ENCODE measurements at regions not wholly inside any gene's neighbourhood (a gene's known extent, or its start where the extent isn't known, plus 50 kb on each side); places are given as distances from the start of the nearest gene placed in this dataset.

- TF ChIP-seq ARID4B (CRISPR knock-in tag; IDR thresholded peaks at IDR 0.05; ENCODE audit: borderline replicate concordance): no peak
- no peak for TF ChIP-seq TP53 (CRISPR knock-in tag; IDR thresholded peaks at IDR 0.05)
- no peak for TF ChIP-seq ZNF281 (CRISPR knock-in tag; IDR thresholded peaks at IDR 0.05)
- TF ChIP-seq IRF2 (CRISPR knock-in tag; IDR thresholded peaks at IDR 0.05; ENCODE audit: borderline replicate concordance, low read depth): no peak
- no peak for TF ChIP-seq ZNF121 (CRISPR knock-in tag; IDR thresholded peaks at IDR 0.05)
- TF ChIP-seq ZNF219 (CRISPR knock-in tag; IDR thresholded peaks at IDR 0.05; ENCODE audit: borderline replicate concordance): no peak
- no peak for TF ChIP-seq FOXJ3 (CRISPR knock-in tag; IDR thresholded peaks at IDR 0.05; ENCODE audit: borderline replicate concordance)
- no peak for TF ChIP-seq CREM (CRISPR knock-in tag; IDR thresholded peaks at IDR 0.05)
- TF ChIP-seq ZNF423 (CRISPR knock-in tag; IDR thresholded peaks at IDR 0.05): no peak
- no peak for TF ChIP-seq CBFB (CRISPR knock-in tag; IDR thresholded peaks at IDR 0.05; ENCODE audit: low read depth)
- TF ChIP-seq NR2C2 (CRISPR knock-in tag; IDR thresholded peaks at IDR 0.05): no peak
Observed at GRCh38 chr15:96431786-96432185, 101.3 kb downstream of the NR2F2 start (continued).

GRCh38 chr15:96435022-96435421 lies 104.5 kb downstream of the NR2F2 start:
- TF ChIP-seq SMAD4 (CRISPR knock-in tag; IDR thresholded peaks at IDR 0.05) (no peak), SOX15 (CRISPR knock-in tag; IDR thresholded peaks at IDR 0.05) (no peak), RORB (CRISPR knock-in tag; IDR thresholded peaks at IDR 0.05) (no peak), JAZF1 (CRISPR knock-in tag; IDR thresholded peaks at IDR 0.05) (no peak), FOXK1 (CRISPR knock-in tag; IDR thresholded peaks at IDR 0.05) (no peak), ESRRA (CRISPR knock-in tag; IDR thresholded peaks at IDR 0.05; ENCODE audit: borderline replicate concordance) (no peak), CREB1 (CRISPR knock-in tag; IDR thresholded peaks at IDR 0.05) (no peak), NR2C2 (CRISPR knock-in tag; IDR thresholded peaks at IDR 0.05) (no peak)
- TF ChIP-seq, protein P1, sequence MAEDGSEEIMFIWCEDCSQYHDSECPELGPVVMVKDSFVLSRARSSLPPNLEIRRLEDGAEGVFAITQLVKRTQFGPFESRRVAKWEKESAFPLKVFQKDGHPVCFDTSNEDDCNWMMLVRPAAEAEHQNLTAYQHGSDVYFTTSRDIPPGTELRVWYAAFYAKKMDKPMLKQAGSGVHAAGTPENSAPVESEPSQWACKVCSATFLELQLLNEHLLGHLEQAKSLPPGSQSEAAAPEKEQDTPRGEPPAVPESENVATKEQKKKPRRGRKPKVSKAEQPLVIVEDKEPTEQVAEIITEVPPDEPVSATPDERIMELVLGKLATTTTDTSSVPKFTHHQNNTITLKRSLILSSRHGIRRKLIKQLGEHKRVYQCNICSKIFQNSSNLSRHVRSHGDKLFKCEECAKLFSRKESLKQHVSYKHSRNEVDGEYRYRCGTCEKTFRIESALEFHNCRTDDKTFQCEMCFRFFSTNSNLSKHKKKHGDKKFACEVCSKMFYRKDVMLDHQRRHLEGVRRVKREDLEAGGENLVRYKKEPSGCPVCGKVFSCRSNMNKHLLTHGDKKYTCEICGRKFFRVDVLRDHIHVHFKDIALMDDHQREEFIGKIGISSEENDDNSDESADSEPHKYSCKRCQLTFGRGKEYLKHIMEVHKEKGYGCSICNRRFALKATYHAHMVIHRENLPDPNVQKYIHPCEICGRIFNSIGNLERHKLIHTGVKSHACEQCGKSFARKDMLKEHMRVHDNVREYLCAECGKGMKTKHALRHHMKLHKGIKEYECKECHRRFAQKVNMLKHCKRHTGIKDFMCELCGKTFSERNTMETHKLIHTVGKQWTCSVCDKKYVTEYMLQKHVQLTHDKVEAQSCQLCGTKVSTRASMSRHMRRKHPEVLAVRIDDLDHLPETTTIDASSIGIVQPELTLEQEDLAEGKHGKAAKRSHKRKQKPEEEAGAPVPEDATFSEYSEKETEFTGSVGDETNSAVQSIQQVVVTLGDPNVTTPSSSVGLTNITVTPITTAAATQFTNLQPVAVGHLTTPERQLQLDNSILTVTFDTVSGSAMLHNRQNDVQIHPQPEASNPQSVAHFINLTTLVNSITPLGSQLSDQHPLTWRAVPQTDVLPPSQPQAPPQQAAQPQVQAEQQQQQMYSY (CRISPR knock-in tag; IDR thresholded peaks at IDR 0.05): no peak
- TF ChIP-seq, protein P2, sequence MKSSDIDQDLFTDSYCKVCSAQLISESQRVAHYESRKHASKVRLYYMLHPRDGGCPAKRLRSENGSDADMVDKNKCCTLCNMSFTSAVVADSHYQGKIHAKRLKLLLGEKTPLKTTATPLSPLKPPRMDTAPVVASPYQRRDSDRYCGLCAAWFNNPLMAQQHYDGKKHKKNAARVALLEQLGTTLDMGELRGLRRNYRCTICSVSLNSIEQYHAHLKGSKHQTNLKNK (CRISPR knock-in tag; IDR thresholded peaks at IDR 0.05): no peak
- Mint-ChIP-seq H3K9me3 (no peaks in the 10 kb centered on the region), H3K4me1 (peaks cover 15% of the 10 kb centered on the region), H3K36me3 (no peaks in the 10 kb centered on the region), H3K27me3 (ENCODE audit: low read depth) (peaks cover 4% of the 10 kb centered on the region; the same call in 1 of the 2 replicates), H3K4me3 (no peak overlapping the region), H3K27ac (no peak overlapping the region)
- POLR2A ChIA-PET: no interaction called here
- DNase-seq (ENCODE audit: low spot score): no peak
- CTCF ChIA-PET: interaction anchor here (0.5 kb wide), 1 partner anchor 151 kb away, joined by 5 read pairs; no protein-coding TSS in a partner anchor
- no peak for ATAC-seq

Data from WTC11 (cell line).